GM19468 (cell line): ENCODE measurements at regions not wholly inside any gene's neighbourhood (a gene's known extent, or its start where the extent isn't known, plus 50 kb on each side); places are given as distances from the start of the nearest gene placed in this dataset.

Experiments used
- ATAC-seq: cut with Tn5 transposase; IDR thresholded peaks from one replicate; pipeline ENCODE4 v1.9.1; 2021; ENCODE audit warnings: mild to moderate bottlenecking, moderate library complexity, moderate number of reproducible peaks; ENCODE audit not compliant: unreplicated experiment; ENCODE audit errors: extremely low read depth

GRCh38 chr7:84513061-84513460 is 318.5 kb upstream of the SEMA3A start:
- no peak for ATAC-seq

GRCh38 chr7:84512055-84512454 is 317.5 kb upstream of the SEMA3A start:
- ATAC-seq, result no peak

GRCh38 chr7:84510505-84510904 is 315.9 kb upstream of the SEMA3A start:
- ATAC-seq, result no peak

- ATAC-seq, result no peak
Observed at GRCh38 chr7:84509522-84509921, 314.9 kb upstream of the SEMA3A start.

- no peak for ATAC-seq
Observed at GRCh38 chr7:84508606-84509005, 314.0 kb upstream of the SEMA3A start.

GRCh38 chr7:84507529-84507928 is 312.9 kb upstream of the SEMA3A start:
- no peak for ATAC-seq

GRCh38 chr7:84506151-84506550 is 311.6 kb upstream of the SEMA3A start:
- ATAC-seq, result no peak

GRCh38 chr7:84502239-84502638 is 307.6 kb upstream of the SEMA3A start:
- no peak for ATAC-seq

- ATAC-seq, result no peak
Observed at GRCh38 chr7:84497873-84498272, 303.3 kb upstream of the SEMA3A start.

- ATAC-seq, result no peak
Observed at GRCh38 chr7:84495128-84495527, 300.5 kb upstream of the SEMA3A start.

- ATAC-seq, result no peak
Observed at GRCh38 chr7:84492098-84493034, 297.8 kb upstream of the SEMA3A start.

GRCh38 chr7:84490661-84491060 is 296.1 kb upstream of the SEMA3A start:
- no peak for ATAC-seq

- no peak for ATAC-seq
Observed at GRCh38 chr7:84484502-84485079, 290.0 kb upstream of the SEMA3A start.

- no peak for ATAC-seq
Observed at GRCh38 chr7:84482476-84482875, 287.9 kb upstream of the SEMA3A start.

GRCh38 chr7:84479059-84479458 is 284.5 kb upstream of the SEMA3A start:
- ATAC-seq, result no peak

- ATAC-seq, result no peak
Observed at GRCh38 chr7:84477786-84478478, 283.3 kb upstream of the SEMA3A start.

GRCh38 chr7:84474436-84474835 is 279.8 kb upstream of the SEMA3A start:
- no peak for ATAC-seq

- ATAC-seq, result no peak
Observed at GRCh38 chr7:84471576-84471975, 277.0 kb upstream of the SEMA3A start.

- ATAC-seq, result no peak
Observed at GRCh38 chr7:84469034-84469433, 274.4 kb upstream of the SEMA3A start.

GRCh38 chr7:84462259-84462658 is 267.7 kb upstream of the SEMA3A start:
- ATAC-seq, result no peak

GRCh38 chr7:84461093-84461492 is 266.5 kb upstream of the SEMA3A start:
- no peak for ATAC-seq
